ENCODE measurements at regions not wholly inside any gene's neighbourhood (a gene's known extent, or its start where the extent isn't known, plus 50 kb on each side); places are given as distances from the start of the nearest gene placed in this dataset.

DNA sequence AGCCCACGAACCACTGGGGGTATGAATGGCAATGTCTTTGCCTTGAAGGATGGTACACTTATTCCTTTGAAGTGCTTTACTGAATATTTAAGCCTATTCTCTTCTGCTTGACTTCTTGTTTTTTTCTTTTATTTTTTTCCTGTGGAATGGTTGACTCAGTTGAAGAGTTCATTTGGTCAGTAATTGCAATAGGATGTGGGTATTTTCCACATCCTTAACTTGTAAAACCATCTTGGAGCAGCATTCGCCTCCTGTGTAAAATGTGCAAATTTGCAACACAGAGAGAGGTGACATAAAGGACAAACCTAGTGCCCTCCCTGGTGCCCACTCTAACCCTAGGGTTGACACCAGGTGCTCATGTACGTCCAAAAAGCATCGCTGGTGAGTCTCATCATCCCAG is 347.0 kb downstream of the GATA3 start:
- TF ChIP-seq, protein P1, sequence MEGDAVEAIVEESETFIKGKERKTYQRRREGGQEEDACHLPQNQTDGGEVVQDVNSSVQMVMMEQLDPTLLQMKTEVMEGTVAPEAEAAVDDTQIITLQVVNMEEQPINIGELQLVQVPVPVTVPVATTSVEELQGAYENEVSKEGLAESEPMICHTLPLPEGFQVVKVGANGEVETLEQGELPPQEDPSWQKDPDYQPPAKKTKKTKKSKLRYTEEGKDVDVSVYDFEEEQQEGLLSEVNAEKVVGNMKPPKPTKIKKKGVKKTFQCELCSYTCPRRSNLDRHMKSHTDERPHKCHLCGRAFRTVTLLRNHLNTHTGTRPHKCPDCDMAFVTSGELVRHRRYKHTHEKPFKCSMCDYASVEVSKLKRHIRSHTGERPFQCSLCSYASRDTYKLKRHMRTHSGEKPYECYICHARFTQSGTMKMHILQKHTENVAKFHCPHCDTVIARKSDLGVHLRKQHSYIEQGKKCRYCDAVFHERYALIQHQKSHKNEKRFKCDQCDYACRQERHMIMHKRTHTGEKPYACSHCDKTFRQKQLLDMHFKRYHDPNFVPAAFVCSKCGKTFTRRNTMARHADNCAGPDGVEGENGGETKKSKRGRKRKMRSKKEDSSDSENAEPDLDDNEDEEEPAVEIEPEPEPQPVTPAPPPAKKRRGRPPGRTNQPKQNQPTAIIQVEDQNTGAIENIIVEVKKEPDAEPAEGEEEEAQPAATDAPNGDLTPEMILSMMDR (conservative IDR thresholded peaks at IDR 0.05; ENCODE audit: low read depth, low read length) = no peak
- TF ChIP-seq FOS (IDR thresholded peaks at IDR 0.05; ENCODE audit: low read depth, low read length) (no peak), POLR2A (IDR thresholded peaks at IDR 0.05; ENCODE audit: low read depth, low read length) (no peak), SMC3 (IDR thresholded peaks at IDR 0.05; ENCODE audit: low read depth, low read length) (no peak), RAD21 (IDR thresholded peaks at IDR 0.05; ENCODE audit: low read length) (no peak)

Measured in IMR-90 (cell line).